ENCODE measurements at regions not wholly inside any gene's neighbourhood (a gene's known extent, or its start where the extent isn't known, plus 50 kb on each side); places are given as distances from the start of the nearest gene placed in this dataset.

- Histone ChIP-seq H3K27me3 (ENCODE audit: control insufficient read depth in 4 of 4, insufficient read depth in 4 of 4, low read length in 3 of 4) (no peaks in the 10 kb centered on the region), H3K27ac (ENCODE audit: low read depth in 1 of 2, low read length in 2 of 2) (no peak overlapping the region), H3K4me3 (ENCODE audit: low read depth in 1 of 3, low read length in 3 of 3) (no peak overlapping the region), H3K9ac (ENCODE audit: low read depth in 1 of 2, low read length in 2 of 2) (no peak overlapping the region), H3K4me1 (ENCODE audit: control insufficient read depth in 4 of 4, insufficient read depth in 4 of 4, low read length in 3 of 4) (no peaks in the 10 kb centered on the region), H3K9me3 (ENCODE audit: control insufficient read depth in 4 of 4, low read length in 3 of 4) (no peaks in the 10 kb centered on the region), H3K36me3 (ENCODE audit: control insufficient read depth in 4 of 4, insufficient read depth in 3 of 4, low read depth in 1 of 4, low read length in 3 of 4) (no peaks in the 10 kb centered on the region)
- TF ChIP-seq RAD21 (IDR thresholded peaks at IDR 0.05) (no peak), GABPA (IDR thresholded peaks at IDR 0.05 in 1 of 2, conservative IDR thresholded peaks at IDR 0.05 in 1 of 2) (no peak), EGR1 (IDR thresholded peaks at IDR 0.05; ENCODE audit: low read depth in 2 of 2) (no peak), TAF1 (conservative IDR thresholded peaks at IDR 0.05) (no peak), RXRA (IDR thresholded peaks at IDR 0.05) (no peak), NR2F2 (IDR thresholded peaks at IDR 0.05) (no peak), REST (IDR thresholded peaks at IDR 0.05) (no peak), CTCF (IDR thresholded peaks at IDR 0.05; ENCODE audit: low read depth, low read length, missing input control) (no peak)
- WGBS, result 54% methylated on average over 1 of the region's 1 CpG
- no peak for DNase-seq (ENCODE audit: low spot score)
Observed at GRCh38 chr6:48419992-48420391, 309.0 kb upstream of the PTCHD4 start.

GRCh38 chr6:48417927-48418326 lies 306.9 kb upstream of the PTCHD4 start:
- H3K9me3 ChIP-seq (ENCODE audit: control insufficient read depth in 4 of 4, low read length in 3 of 4), result no peaks in the 10 kb centered on the region
- WGBS, result 58% methylated on average over 4 of the region's 4 CpGs
- no peak for DNase-seq (ENCODE audit: low spot score)
- H3K27me3 ChIP-seq (ENCODE audit: control insufficient read depth in 4 of 4, insufficient read depth in 4 of 4, low read length in 3 of 4), result no peaks in the 10 kb centered on the region
- no peaks in the 10 kb centered on the region for H3K36me3 ChIP-seq (ENCODE audit: control insufficient read depth in 4 of 4, insufficient read depth in 3 of 4, low read depth in 1 of 4, low read length in 3 of 4)
- H3K4me3 ChIP-seq (ENCODE audit: low read depth in 1 of 3, low read length in 3 of 3), result no peak overlapping the region
- no peak for TF ChIP-seq SP1 (IDR thresholded peaks at IDR 0.05)
- TF ChIP-seq TAF1 (conservative IDR thresholded peaks at IDR 0.05), result no peak
- no peak for TF ChIP-seq RAD21 (IDR thresholded peaks at IDR 0.05)
- no peak for TF ChIP-seq ATF3 (IDR thresholded peaks at IDR 0.05)
- TF ChIP-seq GABPA (IDR thresholded peaks at IDR 0.05 in 1 of 2, conservative IDR thresholded peaks at IDR 0.05 in 1 of 2), result no peak
- no peak for TF ChIP-seq YY1 (IDR thresholded peaks at IDR 0.05)
- H3K4me1 ChIP-seq (ENCODE audit: control insufficient read depth in 4 of 4, insufficient read depth in 4 of 4, low read length in 3 of 4), result no peaks in the 10 kb centered on the region
- no peak overlapping the region for H3K27ac ChIP-seq (ENCODE audit: low read depth in 1 of 2, low read length in 2 of 2)
- H3K9ac ChIP-seq (ENCODE audit: low read depth in 1 of 2, low read length in 2 of 2), result no peak overlapping the region

- H3K4me3 ChIP-seq (ENCODE audit: low read depth in 1 of 3, low read length in 3 of 3), result no peak overlapping the region
- H3K4me1 ChIP-seq (ENCODE audit: control insufficient read depth in 4 of 4, insufficient read depth in 4 of 4, low read length in 3 of 4), result no peaks in the 10 kb centered on the region
- no peak overlapping the region for H3K27ac ChIP-seq (ENCODE audit: low read depth in 1 of 2, low read length in 2 of 2)
- no peaks in the 10 kb centered on the region for H3K9me3 ChIP-seq (ENCODE audit: control insufficient read depth in 4 of 4, low read length in 3 of 4)
- no peaks in the 10 kb centered on the region for H3K27me3 ChIP-seq (ENCODE audit: control insufficient read depth in 4 of 4, insufficient read depth in 4 of 4, low read length in 3 of 4)
- no peak overlapping the region for H3K9ac ChIP-seq (ENCODE audit: low read depth in 1 of 2, low read length in 2 of 2)
- no peaks in the 10 kb centered on the region for H3K36me3 ChIP-seq (ENCODE audit: control insufficient read depth in 4 of 4, insufficient read depth in 3 of 4, low read depth in 1 of 4, low read length in 3 of 4)
- TF ChIP-seq ZBTB33 (IDR thresholded peaks at IDR 0.05) (no peak), RAD21 (IDR thresholded peaks at IDR 0.05) (no peak), NR2F2 (IDR thresholded peaks at IDR 0.05) (no peak)
- 80% methylated on average over 2 of the region's 2 CpGs for WGBS
- DNase-seq (ENCODE audit: low spot score), result no peak
Observed at GRCh38 chr6:48412656-48413055, 301.7 kb upstream of the PTCHD4 start.

Data from liver (tissue), 8 donors.